Gastrocnemius medialis (tissue), 4 donors: ENCODE measurements at regions not wholly inside any gene's neighbourhood (a gene's known extent, or its start where the extent isn't known, plus 50 kb on each side); places are given as distances from the start of the nearest gene placed in this dataset.

ENCODE experiments used
- CTCF ChIP-seq, 5 experiments: fragments of 450-650 bp in 3 of 5; fragments of 200-600 bp in 2 of 5; sonication (generic) in 2 of 5; IDR thresholded peaks in 4 of 5; conservative IDR thresholded peaks in 1 of 5; 1 replicate in 4 of 5; 2 replicates in 1 of 5; pipeline ENCODE4 v1.5.1; 2016 to 2019; ENCODE audit warnings: antibody characterized with exemption in 5 of 5, mild to moderate bottlenecking in 3 of 5, moderate library complexity in 3 of 5
- POLR2A ChIP-seq, 2 donors: fragments of 450-650 bp; IDR thresholded peaks; one replicate each; pipeline ENCODE4 v1.6.1; 2017; ENCODE audit warnings: antibody characterized with exemption in 2 of 2, mild to moderate bottlenecking in 2 of 2, moderate library complexity in 2 of 2

- TF ChIP-seq CTCF (IDR thresholded peaks at IDR 0.05 in 4 of 5, conservative IDR thresholded peaks at IDR 0.05 in 1 of 5) (no peak), POLR2A (IDR thresholded peaks at IDR 0.05) (no peak)
Measured at GRCh38 chr7:41847151-41847550, 144.3 kb upstream of the INHBA start.
